Ascending aorta (tissue), 2 donors: ENCODE measurements at regions not wholly inside any gene's neighbourhood (a gene's known extent, or its start where the extent isn't known, plus 50 kb on each side); places are given as distances from the start of the nearest gene placed in this dataset.

Experiments used
- DNase-seq, 2 donors: peaks; one replicate each; pipeline ENCODE4 v3.0.0-alpha.2; 2019; ENCODE audit warnings: low spot score in 2 of 2
- H3K27ac ChIP-seq, 2 donors: fragments of 200-600 bp; sonication (generic); one replicate each; pipeline ENCODE4 v1.5.1; 2016 to 2017; ENCODE audit warnings: mild to moderate bottlenecking in 1 of 2
- H3K27me3 ChIP-seq: fragments of 200-600 bp; sonication (generic); one replicate; pipeline ENCODE4 v1.5.1; 2017
- H3K36me3 ChIP-seq, 2 donors: fragments of 200-600 bp; sonication (generic); one replicate each; pipeline ENCODE4 v1.5.1; 2016
- H3K4me1 ChIP-seq, 2 donors: fragments of 200-600 bp; sonication (generic); one replicate each; pipeline ENCODE4 v1.5.1; 2016 to 2017; ENCODE audit warnings: mild to moderate bottlenecking in 1 of 2
- H3K4me3 ChIP-seq, 2 donors: fragments of 200-600 bp; sonication (generic); one replicate each; pipeline ENCODE4 v1.5.1; 2016 to 2017; ENCODE audit warnings: mild to moderate bottlenecking in 1 of 2
- H3K9me3 ChIP-seq, 2 donors: fragments of 200-600 bp; sonication (generic); one replicate each; pipeline ENCODE4 v1.5.1; 2016
- CTCF ChIP-seq, 3 experiments: fragments of 200-600 bp in 2 of 3; fragments of 450-650 bp in 1 of 3; sonication (generic) in 2 of 3; IDR thresholded peaks; one replicate each; pipeline ENCODE4 v1.5.1; 2016 to 2019; ENCODE audit warnings: antibody characterized with exemption in 3 of 3, mild to moderate bottlenecking in 1 of 3, moderate library complexity in 1 of 3
- intact Hi-C: fragments of 100-400 bp; cut with DNase I; formaldehyde crosslinking; loops from one replicate; pipeline ENCODE4 v1.15.1; 2023

DNA sequence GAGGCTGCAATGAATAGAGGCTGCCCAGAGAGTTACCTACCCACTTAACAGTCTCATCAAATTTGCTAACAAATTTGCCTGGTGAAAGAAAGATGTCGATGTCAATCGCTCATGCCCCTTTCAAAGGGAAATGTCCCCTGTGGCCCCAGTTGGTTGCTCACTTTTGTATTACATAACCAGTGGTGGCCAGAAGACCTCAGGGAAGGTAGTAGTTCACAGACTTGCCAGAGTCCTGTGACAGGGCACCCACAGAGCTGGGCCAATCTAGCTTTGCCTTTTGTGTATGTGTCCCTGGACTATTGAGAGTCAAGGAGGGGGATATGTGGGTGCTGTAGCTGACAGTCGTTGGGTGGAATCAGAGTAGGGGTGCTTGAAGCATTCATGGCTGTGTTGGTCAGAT, 70.7 kb upstream of the CCN6 start:
- no peaks in the 10 kb centered on the region for H3K9me3 ChIP-seq
- no peak overlapping the region for H3K27ac ChIP-seq
- TF ChIP-seq CTCF (IDR thresholded peaks at IDR 0.05) = no peak
- no peaks in the 10 kb centered on the region for H3K4me1 ChIP-seq
- no peak overlapping the region for H3K4me3 ChIP-seq
- H3K36me3 ChIP-seq = no peaks in the 10 kb centered on the region
- no peaks in the 10 kb centered on the region for H3K27me3 ChIP-seq
- intact Hi-C loops = no loop called here
- no peak for DNase-seq

- DNase-seq = no peak
- intact Hi-C loops = no loop called here
- H3K36me3 ChIP-seq = no peaks in the 10 kb centered on the region
These were observed 69.8 kb upstream of the CCN6 start for GRCh38 chr6:111984081-111984480.

GRCh38 chr6:111984516-111985201, 69.2 kb upstream of the CCN6 start:
- Histone ChIP-seq H3K9me3 (no peaks in the 10 kb centered on the region), H3K27ac (no peak overlapping the region), H3K4me1 (no peaks in the 10 kb centered on the region), H3K27me3 (no peaks in the 10 kb centered on the region), H3K4me3 (no peak overlapping the region), H3K36me3 (no peaks in the 10 kb centered on the region)
- intact Hi-C loops = no loop called here
- no peak for TF ChIP-seq CTCF (IDR thresholded peaks at IDR 0.05)
- DNase-seq = no peak

More at GRCh38 chr6:111984081-111984480, 69.8 kb upstream of the CCN6 start:
- Histone ChIP-seq H3K4me1 (no peaks in the 10 kb centered on the region), H3K9me3 (no peaks in the 10 kb centered on the region), H3K4me3 (no peak overlapping the region), H3K27me3 (no peaks in the 10 kb centered on the region), H3K27ac (no peak overlapping the region)
- no peak for TF ChIP-seq CTCF (IDR thresholded peaks at IDR 0.05)

DNA sequence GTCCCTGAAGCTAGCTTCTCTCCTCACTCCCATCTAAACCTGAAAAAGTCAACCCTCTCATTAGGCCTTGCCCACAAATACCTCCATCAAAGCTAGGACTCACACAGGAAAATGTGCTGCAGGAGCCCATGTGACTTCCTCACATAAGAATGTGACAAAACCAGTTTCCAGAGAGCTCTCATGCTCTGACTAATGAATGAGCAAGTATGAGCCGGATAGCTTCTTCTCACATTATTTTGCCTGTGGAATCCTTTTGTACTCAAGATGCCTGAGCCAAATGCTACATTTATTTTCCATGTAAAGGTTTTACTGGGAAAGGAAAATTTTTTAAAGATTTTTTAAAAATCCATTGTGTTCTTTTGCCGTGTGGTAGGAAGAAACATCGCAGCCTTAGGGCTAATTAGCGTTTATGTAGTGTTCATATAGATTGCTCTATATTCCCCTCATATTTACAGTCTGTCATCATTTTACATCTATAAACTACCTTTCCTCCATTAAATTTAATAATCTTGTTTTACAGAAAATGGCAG, 68.6 kb upstream of the CCN6 start:
- Histone ChIP-seq H3K27ac (no peak overlapping the region), H3K9me3 (no peaks in the 10 kb centered on the region), H3K4me3 (no peak overlapping the region), H3K4me1 (no peaks in the 10 kb centered on the region), H3K27me3 (no peaks in the 10 kb centered on the region), H3K36me3 (no peaks in the 10 kb centered on the region)
- TF ChIP-seq CTCF (IDR thresholded peaks at IDR 0.05) = no peak
- DNase-seq = no peak
- intact Hi-C loops = no loop called here

- H3K27ac ChIP-seq = no peak overlapping the region
- intact Hi-C loops = no loop called here
- H3K27me3 ChIP-seq = no peaks in the 10 kb centered on the region
- no peak overlapping the region for H3K4me3 ChIP-seq
- H3K4me1 ChIP-seq = no peaks in the 10 kb centered on the region
- no peaks in the 10 kb centered on the region for H3K36me3 ChIP-seq
- no peak for TF ChIP-seq CTCF (IDR thresholded peaks at IDR 0.05)
- no peak for DNase-seq
- no peaks in the 10 kb centered on the region for H3K9me3 ChIP-seq
These were observed 67.3 kb upstream of the CCN6 start for GRCh38 chr6:111986651-111987050.
